HFFc6 (cell line): ENCODE measurements at regions not wholly inside any gene's neighbourhood (a gene's known extent, or its start where the extent isn't known, plus 50 kb on each side); places are given as distances from the start of the nearest gene placed in this dataset.

Source experiments
- DNase-seq: peaks from one replicate; pipeline ENCODE4 v3.0.0-alpha.2; 2018
- H3K27ac Mint-ChIP-seq: 2 replicates; pipeline ENCODE4 v1.8.0; 2020; ENCODE audit warnings: mild to moderate bottlenecking, mixed read lengths
- H3K27me3 Mint-ChIP-seq: 2 replicates; pipeline ENCODE4 v1.8.0; 2021; ENCODE audit warnings: mild to moderate bottlenecking, moderate library complexity, mixed read lengths; ENCODE audit not compliant: insufficient read depth
- H3K36me3 Mint-ChIP-seq: 2 replicates; pipeline ENCODE4 v1.8.0; 2021; ENCODE audit warnings: low read depth, mixed read lengths
- H3K4me1 Mint-ChIP-seq: 2 replicates; pipeline ENCODE4 v1.8.0; 2020; ENCODE audit warnings: low read depth, mixed read lengths
- H3K4me3 Mint-ChIP-seq: 2 replicates; pipeline ENCODE4 v1.8.0; 2020; ENCODE audit warnings: mild to moderate bottlenecking, moderate library complexity, mixed read lengths
- H3K9me3 Mint-ChIP-seq: 2 replicates; pipeline ENCODE4 v1.8.0; 2020; ENCODE audit warnings: mild to moderate bottlenecking, mixed read lengths
- TF ChIP-seq, protein P1 (sequence below): fragments of 200-600 bp; sonication (generic); IDR thresholded peaks from 2 replicates; pipeline ENCODE4 v1.5.0; 2021; ENCODE audit warnings: antibody characterized with exemption, mild to moderate bottlenecking

DNA sequence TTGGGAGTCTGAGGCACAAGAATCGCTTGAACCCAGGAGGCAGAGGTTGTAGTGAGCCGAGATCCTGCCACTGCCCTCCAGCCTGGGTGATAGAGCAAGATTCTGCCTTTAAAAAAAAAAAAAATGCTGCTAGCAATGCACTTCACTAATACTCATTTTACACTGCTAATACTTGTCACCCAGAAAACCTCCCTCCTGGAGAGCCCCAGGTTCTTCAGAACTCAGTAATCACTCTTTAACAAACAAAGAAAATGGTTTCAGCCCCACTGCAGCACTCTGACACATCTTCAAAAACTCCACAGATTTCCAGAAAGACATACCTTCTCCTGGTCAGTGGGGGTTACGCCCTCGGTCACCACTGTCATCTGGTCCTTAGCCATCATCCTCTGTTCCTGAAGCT is 366.7 kb downstream of the SHQ1 start:
- DNase-seq, result no peak
- no peak overlapping the region for H3K4me3 Mint-ChIP-seq
- peaks cover 47% of the 10 kb centered on the region for H3K4me1 Mint-ChIP-seq
- TF ChIP-seq, protein P1, sequence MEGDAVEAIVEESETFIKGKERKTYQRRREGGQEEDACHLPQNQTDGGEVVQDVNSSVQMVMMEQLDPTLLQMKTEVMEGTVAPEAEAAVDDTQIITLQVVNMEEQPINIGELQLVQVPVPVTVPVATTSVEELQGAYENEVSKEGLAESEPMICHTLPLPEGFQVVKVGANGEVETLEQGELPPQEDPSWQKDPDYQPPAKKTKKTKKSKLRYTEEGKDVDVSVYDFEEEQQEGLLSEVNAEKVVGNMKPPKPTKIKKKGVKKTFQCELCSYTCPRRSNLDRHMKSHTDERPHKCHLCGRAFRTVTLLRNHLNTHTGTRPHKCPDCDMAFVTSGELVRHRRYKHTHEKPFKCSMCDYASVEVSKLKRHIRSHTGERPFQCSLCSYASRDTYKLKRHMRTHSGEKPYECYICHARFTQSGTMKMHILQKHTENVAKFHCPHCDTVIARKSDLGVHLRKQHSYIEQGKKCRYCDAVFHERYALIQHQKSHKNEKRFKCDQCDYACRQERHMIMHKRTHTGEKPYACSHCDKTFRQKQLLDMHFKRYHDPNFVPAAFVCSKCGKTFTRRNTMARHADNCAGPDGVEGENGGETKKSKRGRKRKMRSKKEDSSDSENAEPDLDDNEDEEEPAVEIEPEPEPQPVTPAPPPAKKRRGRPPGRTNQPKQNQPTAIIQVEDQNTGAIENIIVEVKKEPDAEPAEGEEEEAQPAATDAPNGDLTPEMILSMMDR, result no peak
- no peaks in the 10 kb centered on the region for H3K9me3 Mint-ChIP-seq
- no peak overlapping the region for H3K27ac Mint-ChIP-seq
- no peaks in the 10 kb centered on the region for H3K36me3 Mint-ChIP-seq
- peaks cover 2% of the 10 kb centered on the region for H3K27me3 Mint-ChIP-seq

DNA sequence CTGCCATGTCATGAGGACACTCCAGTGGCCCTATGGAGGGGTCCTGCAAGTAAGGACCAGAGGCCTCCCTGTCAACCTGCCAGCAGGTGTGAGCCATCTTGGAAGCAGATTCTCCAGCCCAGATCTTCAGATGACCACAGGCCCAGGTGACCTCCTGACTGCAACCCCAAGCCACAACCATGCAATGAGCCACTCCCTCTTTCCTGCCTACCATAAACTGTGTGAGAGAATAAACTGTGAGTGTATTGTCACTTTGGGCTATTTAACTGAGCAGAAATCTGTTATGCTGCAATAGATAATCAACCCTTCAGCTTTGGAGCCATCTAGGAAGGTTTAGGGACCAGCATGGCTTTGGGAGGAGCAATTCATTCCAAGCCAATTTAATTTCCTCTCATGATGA is 367.9 kb downstream of the SHQ1 start:
- no peak overlapping the region for H3K27ac Mint-ChIP-seq
- TF ChIP-seq, protein P1, result no peak
- H3K9me3 Mint-ChIP-seq, result no peaks in the 10 kb centered on the region
- no peaks in the 10 kb centered on the region for H3K36me3 Mint-ChIP-seq
- H3K4me3 Mint-ChIP-seq, result no peak overlapping the region
- H3K4me1 Mint-ChIP-seq, result peaks cover 36% of the 10 kb centered on the region
- DNase-seq, result no peak
- H3K27me3 Mint-ChIP-seq, result no peaks in the 10 kb centered on the region; the same call in none of the 2 replicates

DNA sequence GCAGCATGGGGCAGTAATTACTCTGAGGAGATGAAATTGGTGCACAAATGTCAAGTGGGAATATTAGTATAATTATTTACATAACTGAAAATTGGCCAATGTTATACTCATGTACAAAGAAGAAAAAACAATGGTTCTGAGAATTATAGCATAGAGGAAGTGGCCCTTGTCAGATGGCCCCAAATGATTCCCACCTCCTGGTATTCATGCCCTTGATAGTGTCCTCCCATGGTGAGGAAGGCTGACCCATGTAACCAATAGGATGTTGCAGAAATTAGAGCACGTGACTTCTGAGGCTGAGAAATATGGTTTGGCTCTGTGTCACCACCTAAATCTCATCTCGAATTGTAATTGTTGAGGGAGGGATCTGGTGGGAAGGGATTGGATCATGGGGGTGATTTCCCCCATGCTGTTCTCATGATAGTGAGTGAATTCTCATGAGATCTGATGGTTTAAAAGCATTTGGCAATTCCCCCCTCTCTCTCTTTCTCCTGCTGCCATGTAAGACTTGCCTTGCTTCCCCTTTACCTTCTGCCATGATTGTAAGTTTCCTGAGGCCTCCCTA is 368.5 kb downstream of the SHQ1 start:
- H3K27ac Mint-ChIP-seq, result no peak overlapping the region
- H3K36me3 Mint-ChIP-seq, result no peaks in the 10 kb centered on the region
- H3K4me3 Mint-ChIP-seq, result no peak overlapping the region
- TF ChIP-seq, protein P1, result no peak
- no peaks in the 10 kb centered on the region for H3K9me3 Mint-ChIP-seq
- H3K27me3 Mint-ChIP-seq, result no peaks in the 10 kb centered on the region; the same call in none of the 2 replicates
- peaks cover 33% of the 10 kb centered on the region for H3K4me1 Mint-ChIP-seq
- no peak for DNase-seq

DNA sequence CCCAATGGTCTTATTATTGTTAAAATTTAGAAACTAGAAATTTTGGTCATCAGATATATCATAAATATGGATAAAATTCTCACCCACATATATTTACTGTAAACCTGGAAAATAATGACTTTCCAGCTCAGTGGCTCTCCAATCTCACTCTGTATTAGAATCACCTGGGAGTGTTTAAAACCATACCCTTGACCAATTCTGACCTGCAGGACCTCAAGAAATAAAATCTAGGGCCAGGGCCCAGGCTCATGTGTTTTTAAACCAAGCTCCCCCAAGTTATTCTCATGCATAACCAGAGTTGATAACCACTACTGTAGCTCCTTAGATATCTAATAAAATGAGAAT is 372.1 kb downstream of the SHQ1 start:
- Mint-ChIP-seq H3K36me3 (no peaks in the 10 kb centered on the region), H3K27ac (no peak overlapping the region), H3K9me3 (no peaks in the 10 kb centered on the region), H3K4me1 (0 out of 2 replicates have a peak, but pooled peaks cover 3% of the 10 kb centered on the region), H3K4me3 (no peak overlapping the region), H3K27me3 (no peaks in the 10 kb centered on the region; the same call in none of the 2 replicates)
- DNase-seq, result no peak
- TF ChIP-seq, protein P1, result no peak

DNA sequence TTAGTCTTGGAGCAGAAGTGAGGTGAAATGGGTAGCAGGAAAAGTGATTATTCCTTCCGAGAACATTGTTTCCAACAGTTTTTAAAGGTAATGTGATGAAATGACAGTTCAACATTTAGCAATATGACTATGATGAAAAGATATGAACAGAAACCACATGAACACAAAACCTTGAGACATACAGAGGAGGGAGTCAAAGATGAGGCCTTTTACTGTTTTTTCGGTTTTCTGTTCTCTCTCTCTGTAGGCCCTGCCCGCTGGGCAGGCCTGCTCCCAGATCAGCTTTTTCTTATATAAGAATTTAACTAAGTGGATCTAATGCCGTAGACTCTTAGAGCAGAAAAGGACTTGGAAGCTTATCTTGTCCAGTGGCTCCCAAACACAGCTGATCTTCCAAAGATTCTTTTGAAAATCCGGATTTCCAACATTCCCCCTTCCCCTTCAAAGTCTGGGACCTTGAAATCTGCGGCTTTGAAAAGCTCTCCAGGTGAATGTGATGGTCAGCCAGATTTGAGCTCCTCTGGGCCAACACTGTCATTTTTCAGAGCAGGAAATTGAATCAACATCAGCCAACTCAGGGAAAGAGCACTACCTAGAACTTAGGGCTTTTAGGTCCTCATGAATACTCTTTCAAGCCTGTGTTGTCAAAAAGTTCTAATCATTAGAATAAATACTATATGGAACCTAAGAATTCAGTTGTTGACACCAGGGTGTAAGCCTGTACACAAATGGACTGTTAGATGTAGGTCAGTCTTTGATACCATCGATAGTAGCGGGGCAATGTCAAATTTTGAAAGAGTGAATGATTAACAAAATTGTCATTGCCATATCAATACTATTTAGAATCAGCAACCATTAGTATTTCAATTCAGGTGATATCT is 372.7 kb downstream of the SHQ1 start:
- H3K36me3 Mint-ChIP-seq, result no peaks in the 10 kb centered on the region
- H3K27me3 Mint-ChIP-seq, result no peaks in the 10 kb centered on the region; the same call in none of the 2 replicates
- no peaks in the 10 kb centered on the region for H3K9me3 Mint-ChIP-seq
- TF ChIP-seq, protein P1, result no peak
- H3K27ac Mint-ChIP-seq, result no peak overlapping the region
- H3K4me3 Mint-ChIP-seq, result no peak overlapping the region
- H3K4me1 Mint-ChIP-seq, result no peaks in the 10 kb centered on the region
- no peak for DNase-seq
